ENCODE measurements at regions not wholly inside any gene's neighbourhood (a gene's known extent, or its start where the extent isn't known, plus 50 kb on each side); places are given as distances from the start of the nearest gene placed in this dataset.

- intact Hi-C loops (cut with micrococcal nuclease): no loop called here
- Mint-ChIP-seq H3K27me3 (ENCODE audit: insufficient read depth, unreplicated experiment) (no peaks in the 10 kb centered on the region), H3K4me1 (ENCODE audit: insufficient read depth, unreplicated experiment) (no peaks in the 10 kb centered on the region), H3K9me3 (ENCODE audit: unreplicated experiment) (peaks cover 7% of the 10 kb centered on the region), H3K4me3 (ENCODE audit: unreplicated experiment) (no peak overlapping the region), H3K36me3 (ENCODE audit: insufficient read depth, unreplicated experiment) (no peaks in the 10 kb centered on the region), H3K27ac (ENCODE audit: low read depth, unreplicated experiment) (no peak overlapping the region)
- TF ChIP-seq, protein P1, sequence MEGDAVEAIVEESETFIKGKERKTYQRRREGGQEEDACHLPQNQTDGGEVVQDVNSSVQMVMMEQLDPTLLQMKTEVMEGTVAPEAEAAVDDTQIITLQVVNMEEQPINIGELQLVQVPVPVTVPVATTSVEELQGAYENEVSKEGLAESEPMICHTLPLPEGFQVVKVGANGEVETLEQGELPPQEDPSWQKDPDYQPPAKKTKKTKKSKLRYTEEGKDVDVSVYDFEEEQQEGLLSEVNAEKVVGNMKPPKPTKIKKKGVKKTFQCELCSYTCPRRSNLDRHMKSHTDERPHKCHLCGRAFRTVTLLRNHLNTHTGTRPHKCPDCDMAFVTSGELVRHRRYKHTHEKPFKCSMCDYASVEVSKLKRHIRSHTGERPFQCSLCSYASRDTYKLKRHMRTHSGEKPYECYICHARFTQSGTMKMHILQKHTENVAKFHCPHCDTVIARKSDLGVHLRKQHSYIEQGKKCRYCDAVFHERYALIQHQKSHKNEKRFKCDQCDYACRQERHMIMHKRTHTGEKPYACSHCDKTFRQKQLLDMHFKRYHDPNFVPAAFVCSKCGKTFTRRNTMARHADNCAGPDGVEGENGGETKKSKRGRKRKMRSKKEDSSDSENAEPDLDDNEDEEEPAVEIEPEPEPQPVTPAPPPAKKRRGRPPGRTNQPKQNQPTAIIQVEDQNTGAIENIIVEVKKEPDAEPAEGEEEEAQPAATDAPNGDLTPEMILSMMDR (IDR thresholded peaks at IDR 0.05; ENCODE audit: unreplicated experiment): no peak
- CTCF ChIA-PET: no interaction called here
- DNase-seq (ENCODE audit: unreplicated experiment): no peak
- POLR2A ChIA-PET: no interaction called here
- no TSS peak for BruUV-seq (replicated peaks)
Measured at GRCh38 chr4:63901304-63901703, 507.9 kb downstream of the TECRL start.

DNA sequence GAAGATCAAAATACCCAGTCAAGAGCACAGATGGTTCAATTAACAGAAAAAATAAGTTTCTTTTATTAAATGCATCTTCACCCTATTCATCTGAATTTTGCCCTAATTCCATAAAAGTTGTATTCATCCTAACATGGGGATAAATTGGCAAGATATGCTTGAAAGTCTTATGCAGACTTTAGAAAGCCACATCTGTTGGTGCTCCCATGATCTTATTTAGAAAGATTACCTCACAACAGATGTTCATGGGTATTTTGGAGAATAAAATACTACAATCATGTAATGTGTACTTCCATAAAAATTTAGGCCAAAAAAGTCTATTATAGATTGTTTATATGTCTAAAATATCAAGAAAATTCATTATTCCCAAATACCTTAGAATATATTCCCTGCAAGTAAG lies 510.3 kb downstream of the TECRL start:
- intact Hi-C loops (cut with micrococcal nuclease): no loop called here
- ChIA-PET CTCF (no interaction called here), POLR2A (no interaction called here)
- no peaks in the 10 kb centered on the region for H3K36me3 Mint-ChIP-seq (ENCODE audit: insufficient read depth, unreplicated experiment)
- TF ChIP-seq, protein P1 (IDR thresholded peaks at IDR 0.05; ENCODE audit: unreplicated experiment): no peak
- no peaks in the 10 kb centered on the region for H3K4me1 Mint-ChIP-seq (ENCODE audit: insufficient read depth, unreplicated experiment)
- no peaks in the 10 kb centered on the region for H3K27me3 Mint-ChIP-seq (ENCODE audit: insufficient read depth, unreplicated experiment)
- H3K27ac Mint-ChIP-seq (ENCODE audit: low read depth, unreplicated experiment): no peak overlapping the region
- DNase-seq (ENCODE audit: unreplicated experiment): no peak
- H3K9me3 Mint-ChIP-seq (ENCODE audit: unreplicated experiment): peaks cover 7% of the 10 kb centered on the region
- H3K4me3 Mint-ChIP-seq (ENCODE audit: unreplicated experiment): no peak overlapping the region
- no TSS peak for BruUV-seq (replicated peaks)

DNA sequence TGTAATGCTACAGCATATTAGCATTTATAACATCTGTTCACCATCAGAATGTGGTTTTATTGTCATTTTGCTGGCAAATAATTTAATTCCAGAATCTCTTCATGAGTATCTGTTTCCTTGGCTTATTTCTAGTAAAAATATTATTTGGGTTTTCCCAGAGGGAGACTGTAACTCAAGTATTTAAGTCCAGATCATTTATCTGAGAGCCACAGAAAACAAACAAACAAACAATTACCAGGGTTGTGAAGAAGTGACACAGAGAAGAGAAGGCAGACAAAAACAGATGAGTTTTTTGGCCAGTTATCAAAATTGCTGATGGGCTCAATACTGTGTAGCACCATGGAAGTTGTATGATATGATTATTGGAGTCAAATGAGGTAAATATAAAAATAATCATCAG lies 515.1 kb downstream of the TECRL start:
- H3K27ac Mint-ChIP-seq (ENCODE audit: low read depth, unreplicated experiment): no peak overlapping the region
- no peak overlapping the region for H3K4me3 Mint-ChIP-seq (ENCODE audit: unreplicated experiment)
- DNase-seq (ENCODE audit: unreplicated experiment): no peak
- no peaks in the 10 kb centered on the region for H3K4me1 Mint-ChIP-seq (ENCODE audit: insufficient read depth, unreplicated experiment)
- ChIA-PET CTCF (no interaction called here), POLR2A (no interaction called here)
- TF ChIP-seq, protein P1 (IDR thresholded peaks at IDR 0.05; ENCODE audit: unreplicated experiment): no peak
- H3K36me3 Mint-ChIP-seq (ENCODE audit: insufficient read depth, unreplicated experiment): no peaks in the 10 kb centered on the region
- intact Hi-C loops (cut with micrococcal nuclease): no loop called here
- H3K27me3 Mint-ChIP-seq (ENCODE audit: insufficient read depth, unreplicated experiment): no peaks in the 10 kb centered on the region
- BruUV-seq (replicated peaks): no TSS peak
- no peaks in the 10 kb centered on the region for H3K9me3 Mint-ChIP-seq (ENCODE audit: unreplicated experiment)

DNA sequence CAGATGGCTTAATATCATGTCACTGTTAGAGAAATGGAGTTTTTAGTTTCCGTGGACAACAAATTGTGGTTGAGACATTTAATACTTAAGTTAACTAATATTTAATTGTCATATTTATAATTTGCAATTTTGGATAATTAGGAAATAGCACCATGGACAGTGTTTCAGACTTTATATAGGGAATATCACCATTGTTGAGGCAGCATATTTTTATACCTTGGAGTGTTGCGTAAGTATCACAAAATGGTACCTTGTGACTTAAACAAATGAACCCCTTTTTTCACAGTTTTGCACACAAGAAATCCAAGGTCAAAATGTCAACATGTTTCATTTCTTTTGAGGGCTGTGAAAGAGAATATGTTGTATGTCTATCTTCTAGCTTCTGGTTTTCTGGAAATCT lies 539.9 kb downstream of the TECRL start:
- TF ChIP-seq, protein P1 (IDR thresholded peaks at IDR 0.05; ENCODE audit: unreplicated experiment): no peak
- no peaks in the 10 kb centered on the region for H3K27me3 Mint-ChIP-seq (ENCODE audit: insufficient read depth, unreplicated experiment)
- H3K4me1 Mint-ChIP-seq (ENCODE audit: insufficient read depth, unreplicated experiment): peaks cover 6% of the 10 kb centered on the region
- BruUV-seq (replicated peaks): no TSS peak
- intact Hi-C loops (cut with micrococcal nuclease): no loop called here
- no peaks in the 10 kb centered on the region for H3K9me3 Mint-ChIP-seq (ENCODE audit: unreplicated experiment)
- ChIA-PET POLR2A (no interaction called here), CTCF (no interaction called here)
- H3K4me3 Mint-ChIP-seq (ENCODE audit: unreplicated experiment): no peak overlapping the region
- no peak overlapping the region for H3K27ac Mint-ChIP-seq (ENCODE audit: low read depth, unreplicated experiment)
- DNase-seq (ENCODE audit: unreplicated experiment): no peak
- H3K36me3 Mint-ChIP-seq (ENCODE audit: insufficient read depth, unreplicated experiment): no peaks in the 10 kb centered on the region

Measured in MCF 10A (cell line).